CD4-positive, alpha-beta T cell treated with Interleukin-4 for 1 hour (primary cell): ENCODE measurements at regions not wholly inside any gene's neighbourhood (a gene's known extent, or its start where the extent isn't known, plus 50 kb on each side); places are given as distances from the start of the nearest gene placed in this dataset.
"Not testable (repeated sequence)": the region's sequence is repeated elsewhere in the genome, so short reads cannot be mapped to it uniquely, and the experiment has no call there.

ENCODE experiments used
- DNase-seq, 2 donors: peaks; one replicate each; pipeline ENCODE4 v3.0.0-alpha.2; 2020 to 2022

DNA sequence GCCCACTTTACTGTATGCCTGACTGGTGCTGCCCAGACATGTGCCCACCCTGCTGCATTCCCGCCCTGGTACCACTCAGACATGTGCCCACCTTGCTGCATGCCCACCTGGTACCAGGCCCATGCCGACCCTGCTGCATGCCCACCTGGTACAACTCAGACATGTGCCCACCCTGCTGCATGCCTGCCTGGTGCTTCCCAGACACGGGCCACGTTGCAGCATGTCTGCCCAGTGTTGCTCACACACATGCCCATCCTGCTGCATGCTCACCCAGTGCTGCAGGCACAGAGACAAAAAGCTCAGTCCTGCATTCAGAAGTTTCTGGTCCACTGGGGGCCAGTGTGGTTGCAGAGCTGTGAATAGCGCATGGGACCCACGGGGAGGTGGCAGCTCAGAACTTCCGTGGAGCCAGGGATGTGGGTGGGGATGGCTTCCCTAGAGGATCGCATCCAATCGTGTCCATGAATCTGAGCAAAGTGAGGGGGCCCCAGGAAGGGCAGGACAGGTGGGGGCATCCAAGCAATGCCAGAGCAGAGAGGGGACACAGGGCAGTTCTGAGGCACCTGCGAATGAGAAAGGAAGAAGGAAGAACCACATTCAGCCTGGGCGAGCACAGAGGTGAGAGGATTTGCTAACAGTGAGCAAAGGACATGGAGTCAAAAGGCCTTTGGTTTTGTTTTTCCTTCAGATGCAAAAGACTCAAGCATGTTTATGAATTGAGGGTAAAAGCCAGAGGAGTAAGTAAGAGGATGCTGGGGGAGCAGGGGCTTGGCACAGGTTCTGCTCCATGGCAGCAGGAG is 175.9 kb upstream of the C14orf180 start:
- DNase-seq = no peak

DNA sequence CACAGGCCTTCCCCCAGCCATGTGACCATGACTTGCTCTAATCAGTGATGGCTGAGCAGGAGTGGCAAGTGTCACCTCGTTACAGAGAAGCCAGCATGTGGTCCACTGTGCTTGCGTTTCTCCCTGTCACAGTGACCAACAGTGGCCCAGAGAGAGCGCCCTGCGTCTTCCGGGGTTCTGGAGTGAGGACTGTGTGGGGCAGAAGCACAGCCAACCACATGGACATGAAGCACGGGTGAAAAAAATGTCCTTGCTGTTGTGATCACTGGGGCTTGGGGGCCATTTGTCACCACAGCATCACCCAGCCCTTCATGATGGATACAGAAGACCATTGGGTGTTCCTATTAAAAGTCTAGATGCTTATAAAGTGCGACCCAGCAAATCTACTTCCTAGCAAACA is 174.6 kb upstream of the C14orf180 start:
- DNase-seq = no peak

DNA sequence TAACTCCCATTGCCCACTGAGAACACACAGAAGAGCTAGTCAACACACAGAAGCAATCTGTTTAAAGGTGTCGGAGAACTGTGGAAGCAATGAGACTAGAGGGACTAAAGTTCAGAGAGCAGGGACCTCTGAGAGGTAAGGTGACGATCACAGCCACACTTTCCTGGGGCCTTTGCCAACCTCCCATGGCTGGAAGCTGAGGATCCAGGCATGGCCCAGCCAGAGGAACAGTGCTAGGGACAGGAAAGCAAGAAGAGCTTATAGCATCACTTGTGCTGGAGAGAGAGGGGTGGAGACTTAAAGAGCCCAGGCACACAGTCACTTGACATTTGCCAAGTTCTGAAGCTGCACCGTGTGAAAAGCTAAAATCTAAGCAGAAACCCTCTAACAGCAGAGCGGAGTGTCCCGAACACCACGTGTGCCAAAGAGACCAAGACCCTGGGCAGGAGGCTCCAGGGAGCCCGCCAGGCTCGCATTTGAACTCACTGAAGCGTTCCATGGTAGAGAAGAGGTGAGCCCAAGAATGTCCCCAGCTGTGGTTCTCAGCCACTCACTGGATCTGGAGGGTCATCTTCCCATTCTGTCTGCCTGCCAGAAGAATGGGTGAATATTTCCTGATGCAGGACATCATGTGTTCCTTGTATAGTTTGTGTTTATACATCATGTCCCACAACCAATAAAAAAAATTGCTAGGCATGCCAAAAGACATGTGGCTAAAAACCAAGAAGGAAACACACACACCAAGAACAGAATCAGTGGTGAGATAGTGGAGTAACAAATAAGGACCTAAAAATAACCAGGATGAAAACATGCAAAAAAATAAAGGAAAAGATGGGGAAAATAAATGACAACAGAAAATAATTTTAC is 174.0 kb upstream of the C14orf180 start:
- DNase-seq = no peak

DNA sequence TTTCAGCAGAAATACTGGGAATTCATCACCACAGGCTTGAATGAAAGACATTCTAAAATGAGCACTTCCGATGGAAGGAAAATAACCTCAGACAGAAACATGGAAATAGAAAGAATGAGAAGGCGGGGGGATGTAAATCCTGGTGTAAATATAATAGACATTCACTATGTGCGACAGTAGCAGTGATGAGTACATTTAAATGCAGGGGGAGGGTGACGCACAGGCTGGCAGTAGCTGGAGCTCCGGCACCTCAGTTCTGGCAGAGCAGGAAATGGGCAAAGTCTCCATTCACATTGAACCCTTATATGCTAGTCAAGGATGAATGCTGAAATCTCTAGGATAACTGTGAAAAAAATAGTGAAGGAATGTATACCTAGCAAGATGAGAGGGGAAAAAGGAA is 172.7 kb upstream of the C14orf180 start:
- no peak for DNase-seq

DNA sequence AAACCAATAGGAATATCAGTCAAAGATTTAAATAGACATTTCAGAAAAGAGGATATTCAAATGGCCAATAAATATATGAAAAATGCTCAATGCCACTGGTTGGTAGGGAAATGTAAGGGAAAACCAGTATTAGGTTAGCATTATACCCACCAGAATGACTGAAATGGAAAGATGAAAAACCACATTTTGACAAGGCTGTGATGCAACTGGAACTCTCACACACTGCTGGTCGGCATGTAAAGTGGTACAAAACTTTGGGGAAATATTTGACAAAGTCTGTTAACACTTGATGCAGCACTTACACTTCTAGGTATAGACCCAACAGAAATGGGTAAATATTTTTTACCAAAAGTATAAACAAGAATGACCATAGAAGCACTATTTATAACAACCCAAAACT is 163.2 kb upstream of the C14orf180 start:
- no peak for DNase-seq

DNA sequence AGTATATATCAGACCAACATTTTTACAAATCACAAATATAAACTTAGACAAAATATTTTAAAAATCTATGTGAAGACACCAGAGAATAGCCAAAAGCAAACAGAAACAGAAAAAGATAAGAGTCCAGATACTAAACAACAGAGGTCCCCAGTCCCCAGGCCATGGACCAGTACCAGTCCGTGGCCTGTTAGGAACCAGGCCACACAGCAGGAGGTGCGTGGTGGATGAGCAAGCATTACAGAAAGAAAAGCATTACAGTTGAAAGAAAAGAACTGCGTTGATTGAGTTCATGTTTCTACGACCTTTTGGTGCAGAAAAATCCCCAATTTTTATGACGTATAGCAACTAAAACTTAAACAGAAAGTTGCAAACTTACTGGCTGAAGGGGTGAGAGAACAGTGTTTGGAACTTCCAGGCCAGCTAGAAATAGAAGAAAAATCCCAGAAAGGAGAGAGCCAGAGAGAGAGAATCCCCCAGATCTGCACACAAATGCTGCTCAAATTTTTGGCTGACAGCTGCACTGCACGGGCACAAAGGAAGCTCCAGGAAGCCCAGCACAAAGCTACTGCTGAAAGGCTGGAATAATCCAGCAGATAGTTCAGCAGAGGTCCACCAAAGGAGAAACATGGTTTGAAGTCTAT is 159.6 kb upstream of the C14orf180 start:
- DNase-seq = peak in 1 of 2 donors; percentile 3

DNA sequence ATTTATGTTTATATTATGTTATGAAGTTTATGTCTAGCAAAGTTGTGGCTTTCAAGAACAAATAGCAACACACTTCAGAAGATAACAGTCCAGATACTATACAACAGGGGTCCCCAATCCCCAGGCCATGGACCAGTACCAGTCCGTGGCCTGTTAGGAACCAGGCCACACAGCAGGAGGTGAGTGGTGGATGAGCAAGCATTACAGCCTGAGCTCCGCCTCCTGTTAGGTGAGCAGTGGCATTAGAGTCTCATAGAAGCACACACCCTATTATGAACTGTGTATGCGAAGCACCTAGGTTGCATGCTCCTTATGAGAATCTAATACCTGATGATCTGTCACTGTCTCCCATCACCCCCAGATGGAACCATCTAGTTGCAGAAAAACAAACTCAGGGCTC is 159.0 kb upstream of the C14orf180 start:
- not testable (repeated sequence) for DNase-seq

DNA sequence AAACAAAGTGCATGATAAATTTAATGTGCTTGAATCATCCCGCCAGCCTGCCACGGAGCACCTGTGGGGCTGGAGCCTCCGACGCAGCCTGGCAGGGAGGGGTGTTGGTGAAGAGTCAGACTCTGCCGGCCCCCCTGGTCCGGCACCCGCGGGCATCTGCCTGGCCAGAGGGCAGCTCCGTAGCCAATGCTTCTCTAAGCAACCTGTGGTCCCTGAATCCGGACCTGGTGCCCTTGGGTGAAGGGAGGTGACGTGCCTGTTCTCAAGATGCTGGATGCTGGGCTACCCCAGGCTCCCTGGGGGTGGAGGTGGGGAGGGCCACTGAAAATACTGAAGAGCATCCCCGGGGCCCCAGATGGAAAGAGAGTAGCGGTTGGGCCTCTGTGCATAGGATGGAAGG is 158.6 kb upstream of the C14orf180 start:
- no peak for DNase-seq

DNA sequence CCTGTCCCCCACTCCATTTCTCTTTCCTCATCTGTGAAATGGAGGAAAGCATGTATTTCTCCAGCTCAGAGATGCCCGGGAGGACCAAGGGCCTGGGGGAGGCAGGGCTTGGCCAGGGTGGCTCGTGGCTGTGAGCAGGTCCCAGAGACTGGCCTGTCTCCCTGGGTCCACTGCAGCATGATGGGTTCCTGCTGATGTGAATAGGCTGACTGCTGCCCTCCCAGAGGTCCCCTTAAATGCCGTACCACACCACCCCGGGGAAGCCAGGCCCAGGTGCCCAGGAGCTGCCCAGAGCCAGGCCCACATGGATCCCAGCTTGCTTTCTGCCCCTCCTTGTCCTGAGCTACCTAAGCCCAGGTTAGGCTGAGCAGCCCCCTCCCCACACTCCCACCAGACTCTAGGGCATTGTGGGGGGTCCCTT is 158.2 kb upstream of the C14orf180 start:
- no peak for DNase-seq

DNA sequence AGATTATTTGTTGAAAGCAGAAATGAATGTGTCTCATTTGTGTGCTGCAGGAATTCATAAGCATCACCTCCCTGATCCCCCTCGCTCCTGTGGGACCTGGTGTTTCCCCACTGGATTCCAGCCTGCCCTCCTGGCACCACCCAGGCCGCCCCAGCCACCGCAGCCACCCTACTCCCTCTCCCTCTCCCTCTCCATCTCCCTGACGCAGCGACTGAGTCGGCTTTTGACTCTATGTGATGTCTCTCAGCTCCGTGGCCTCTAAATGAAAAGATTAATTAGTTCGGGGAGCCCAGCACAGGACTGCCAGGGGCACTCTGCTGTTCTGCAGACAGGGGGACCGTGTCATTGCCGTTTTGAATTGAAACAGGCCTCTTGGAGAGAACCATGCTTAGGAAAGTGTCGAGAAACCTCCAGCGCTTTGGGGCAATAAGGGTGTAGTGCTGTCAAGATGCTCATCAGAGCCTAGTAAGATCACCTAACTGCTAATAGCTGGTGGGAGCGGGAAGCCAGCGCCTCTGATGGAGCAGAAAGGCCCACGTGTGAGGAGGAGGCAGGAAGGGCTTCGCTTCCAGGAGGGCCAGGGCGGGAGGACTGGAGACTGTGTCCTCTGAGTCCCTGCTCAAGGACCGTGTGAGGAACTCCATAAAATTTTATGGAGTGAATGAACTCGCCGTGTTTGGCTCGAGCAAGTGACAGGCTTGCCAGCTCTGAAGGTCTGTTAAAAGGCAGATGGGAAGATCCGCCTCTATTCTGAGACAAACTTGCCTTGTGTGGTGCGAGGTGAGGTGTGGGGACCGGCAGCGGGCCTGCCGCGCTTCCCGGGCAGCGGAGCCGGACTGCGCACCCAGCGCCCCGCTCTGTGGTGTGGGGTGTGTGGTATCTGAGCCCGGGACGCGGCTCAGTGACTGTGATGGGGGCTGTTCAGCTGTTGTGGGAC is 157.4 kb upstream of the C14orf180 start:
- no peak for DNase-seq

DNA sequence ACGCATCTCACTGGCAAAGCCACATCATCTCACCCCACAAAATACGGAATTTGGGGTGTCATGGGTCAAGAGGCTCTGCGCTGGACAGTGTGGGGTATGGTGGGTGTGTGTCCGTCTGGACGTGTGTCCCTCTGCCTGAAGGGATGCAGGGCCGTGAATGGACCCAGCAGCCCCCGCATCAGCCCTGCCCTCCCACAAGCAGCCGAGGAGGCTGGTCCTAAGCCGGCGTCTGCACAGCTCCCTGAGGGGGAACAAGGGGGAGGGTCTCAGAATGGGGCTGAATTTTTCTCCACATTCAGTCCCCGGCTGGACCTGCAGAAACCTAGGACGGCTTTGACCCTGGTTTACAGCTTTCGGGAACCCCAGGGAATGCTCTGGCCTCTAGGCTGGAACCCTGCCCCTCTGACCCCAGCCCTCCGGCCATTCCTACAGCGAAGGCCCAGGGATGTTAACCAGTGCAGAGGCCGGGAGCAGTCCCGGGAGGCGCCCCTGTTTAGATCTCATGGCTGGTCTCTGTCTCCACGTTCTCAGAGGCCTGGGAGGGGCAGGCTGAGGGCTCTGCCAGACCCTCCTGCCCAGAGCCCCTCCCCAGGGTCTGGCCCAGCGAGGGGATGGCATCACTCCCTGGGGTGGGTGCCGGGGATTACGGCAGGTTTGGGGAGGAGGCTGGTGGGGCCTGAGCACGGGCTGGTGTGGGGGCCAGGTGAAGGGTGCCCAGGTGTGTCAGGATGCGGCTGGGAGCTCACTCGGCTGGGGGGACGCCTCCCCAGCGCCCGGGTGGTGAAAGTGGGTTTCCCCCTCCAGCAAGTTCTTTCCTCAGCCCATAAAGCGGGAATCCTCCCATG is 156.5 kb upstream of the C14orf180 start:
- DNase-seq = no peak

DNA sequence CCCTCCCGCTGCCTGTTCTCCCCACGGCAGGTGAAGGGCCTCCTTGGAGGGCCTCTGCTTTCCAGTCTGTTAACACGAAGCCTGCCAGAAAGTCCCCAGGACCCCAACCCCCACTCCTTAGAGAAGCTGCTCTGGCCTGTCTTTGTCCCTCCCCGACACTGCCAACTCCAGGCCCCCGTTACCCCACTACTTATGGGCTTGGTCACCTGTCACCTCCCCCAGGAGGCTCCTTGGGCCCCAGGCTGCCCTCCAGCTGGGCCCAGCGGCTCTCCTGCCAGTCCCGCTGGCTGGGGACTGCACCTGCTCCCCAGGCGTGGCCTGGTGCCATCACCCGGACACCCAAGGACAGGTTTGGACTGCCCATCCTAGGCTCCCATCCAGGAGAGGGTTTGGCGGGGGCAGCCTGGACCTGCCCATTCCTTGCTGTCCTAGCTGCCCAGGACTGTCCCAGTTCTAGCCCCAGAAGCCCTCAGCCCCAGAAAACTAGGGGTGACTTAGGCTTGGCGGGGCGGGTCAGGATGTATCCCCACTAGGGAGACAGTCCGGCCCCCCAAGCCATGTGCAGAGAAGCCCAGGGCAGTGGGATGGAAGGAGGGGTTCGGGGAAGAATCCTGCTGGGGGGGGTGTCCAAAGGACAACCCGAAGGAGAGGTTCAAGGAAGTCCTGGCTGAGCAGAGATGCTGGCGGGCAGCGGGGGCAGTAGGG is 155.7 kb upstream of the C14orf180 start:
- no peak for DNase-seq

DNA sequence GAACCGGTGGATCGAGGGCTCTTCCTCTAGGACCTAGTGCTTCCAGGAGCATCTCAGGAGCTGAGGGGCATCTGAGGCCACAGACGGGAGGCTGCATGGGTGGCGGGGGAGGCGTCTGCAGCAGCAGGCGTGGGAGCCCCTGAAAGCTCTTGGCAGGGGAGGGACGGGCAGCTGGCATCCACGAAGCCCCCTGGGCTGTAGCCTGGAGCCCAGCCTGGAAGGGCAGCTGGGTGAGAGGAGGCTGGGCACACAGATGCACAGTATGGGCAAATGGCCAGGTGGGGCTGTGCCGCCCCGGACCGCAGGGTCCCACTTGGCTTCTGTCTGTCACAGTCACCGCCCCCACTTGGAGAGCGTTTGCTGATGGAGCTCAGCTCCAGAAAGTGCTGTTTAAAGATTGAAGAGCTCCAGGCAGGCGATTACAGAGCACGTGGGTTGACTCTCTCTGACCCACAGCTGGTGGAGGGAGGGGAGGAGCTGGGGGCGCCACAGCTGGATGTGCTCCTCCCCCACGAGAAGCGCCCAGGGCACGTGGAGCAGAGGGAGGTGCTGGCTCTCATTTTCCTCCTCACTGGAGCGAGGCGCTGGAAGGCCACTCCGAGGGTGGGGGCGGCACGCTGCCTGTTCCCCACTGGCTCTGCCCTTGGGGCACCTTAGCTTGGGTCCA is 155.0 kb upstream of the C14orf180 start:
- DNase-seq = no peak

DNA sequence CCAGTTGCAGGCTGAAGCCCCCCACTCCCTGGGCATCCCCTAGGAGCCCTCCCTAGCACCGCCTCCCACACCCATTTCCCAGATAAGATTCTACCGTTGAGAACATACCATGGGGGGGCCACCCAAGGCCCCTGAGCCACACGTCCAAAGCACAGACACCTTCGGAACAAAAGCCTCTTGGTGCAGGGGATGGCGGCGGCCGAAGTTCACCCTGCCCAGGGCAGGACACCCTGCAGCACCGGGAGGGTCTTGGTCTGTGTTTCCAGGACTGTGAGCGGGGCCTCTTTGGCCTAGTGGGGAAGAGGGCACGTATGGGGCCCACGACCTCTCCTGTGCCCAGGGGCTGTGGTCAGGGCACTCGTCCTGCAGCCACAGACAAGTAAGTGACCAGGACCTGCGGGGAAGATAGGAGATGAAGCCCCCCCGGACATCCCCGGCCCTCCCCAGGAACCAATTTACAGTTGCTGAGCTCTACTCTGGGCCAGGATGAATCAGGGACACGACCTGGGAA is 154.3 kb upstream of the C14orf180 start:
- no peak for DNase-seq

DNA sequence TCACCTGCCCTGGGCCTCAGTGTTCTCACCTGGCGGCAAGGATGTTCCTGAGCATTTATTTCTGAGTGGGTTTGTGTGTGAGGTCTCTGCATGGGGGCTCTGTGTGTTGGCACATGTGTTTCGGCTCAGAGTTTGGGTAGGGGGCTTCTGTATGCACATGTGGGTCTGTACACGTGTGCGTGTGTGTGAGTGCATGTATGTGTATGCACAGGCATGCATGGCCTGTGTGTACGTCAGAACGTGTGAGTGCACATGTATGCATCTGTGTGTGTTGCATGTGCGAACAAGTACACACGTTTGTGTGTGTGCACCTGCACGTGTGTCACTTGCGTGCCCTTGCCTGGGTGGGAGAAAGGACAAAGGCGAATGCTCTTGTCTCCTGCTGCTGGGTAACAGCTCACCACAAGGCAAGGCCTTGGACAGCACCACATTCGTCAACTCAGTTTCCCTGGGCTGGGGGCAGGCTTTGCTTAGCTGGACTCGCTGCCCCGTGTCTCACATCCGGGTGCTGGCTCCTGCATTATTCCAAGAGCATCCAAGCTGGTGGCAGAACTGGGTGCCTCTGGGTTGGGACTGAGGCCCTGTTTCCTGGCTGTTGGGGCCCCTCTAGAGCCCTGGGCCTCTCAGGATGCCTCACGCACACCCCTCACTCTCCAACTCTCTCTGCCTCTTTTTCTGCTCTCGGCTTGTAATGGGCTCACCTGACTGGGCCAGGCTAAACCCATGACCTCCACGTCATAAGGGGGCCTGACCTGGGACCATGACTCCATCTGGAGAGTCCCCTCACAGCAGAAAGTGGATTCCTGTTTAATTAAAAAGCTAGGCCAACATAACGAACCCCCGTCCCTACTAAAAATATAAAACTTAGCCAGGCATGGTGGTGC is 153.6 kb upstream of the C14orf180 start:
- DNase-seq = no peak

DNA sequence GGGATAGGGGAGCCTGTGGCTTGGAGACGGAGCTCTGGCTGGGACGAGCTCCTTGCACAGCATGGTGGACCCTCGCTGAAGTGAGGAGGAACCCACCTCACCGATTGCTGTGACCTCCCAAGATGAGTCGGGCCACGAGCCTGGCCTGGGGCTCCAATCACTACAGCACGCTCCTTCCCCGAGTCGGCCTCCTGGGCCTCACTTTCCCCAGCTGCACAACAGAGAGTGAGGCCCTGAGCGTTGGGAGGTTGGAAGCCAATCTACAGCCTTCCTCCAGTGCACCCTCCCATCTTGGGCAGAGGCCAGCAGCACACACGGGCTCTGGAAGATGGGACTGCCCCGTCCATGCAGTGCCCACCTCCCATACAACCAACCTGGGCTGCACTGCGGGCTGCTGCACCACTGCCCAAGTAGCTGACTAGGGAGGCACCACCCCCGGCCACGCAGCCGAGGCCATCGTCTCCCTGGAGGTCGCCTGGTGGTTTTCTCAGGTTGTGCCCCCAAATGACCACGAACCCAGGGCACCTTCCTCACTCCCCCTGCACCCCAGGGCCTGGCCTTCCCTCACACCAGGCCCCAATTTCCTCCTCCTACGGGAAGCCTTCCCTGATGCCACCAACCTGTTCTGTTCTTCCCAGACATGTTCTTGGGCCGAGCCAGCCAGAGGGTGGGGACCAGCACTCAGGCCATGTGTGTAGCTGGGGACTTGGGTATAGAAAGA is 152.3 kb upstream of the C14orf180 start:
- no peak for DNase-seq

DNA sequence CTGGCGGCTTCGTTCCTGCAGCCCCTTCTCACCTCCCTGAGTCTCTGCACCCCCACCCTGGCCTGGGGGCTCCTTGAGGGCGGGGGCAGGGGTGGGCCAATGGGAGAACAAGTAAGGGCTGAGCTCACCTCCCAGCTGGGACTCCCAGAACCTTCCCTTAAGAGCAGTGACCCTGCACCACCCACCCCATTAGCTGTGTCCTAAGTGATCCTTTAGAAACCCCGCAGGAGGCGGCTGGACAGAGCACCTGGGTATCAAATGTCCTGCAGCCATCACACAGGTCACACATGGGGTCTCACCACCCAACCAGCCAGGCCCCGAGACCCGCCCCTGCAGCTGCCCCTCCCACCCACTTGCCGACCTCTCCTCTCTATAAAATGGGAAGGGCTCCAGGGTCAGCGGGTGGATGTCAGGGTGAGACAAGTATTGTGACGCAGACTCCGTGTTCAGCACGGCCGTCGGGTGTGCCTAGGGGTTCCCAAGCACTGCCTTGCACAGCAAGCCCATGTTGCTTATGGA is 151.2 kb upstream of the C14orf180 start:
- no peak for DNase-seq

DNA sequence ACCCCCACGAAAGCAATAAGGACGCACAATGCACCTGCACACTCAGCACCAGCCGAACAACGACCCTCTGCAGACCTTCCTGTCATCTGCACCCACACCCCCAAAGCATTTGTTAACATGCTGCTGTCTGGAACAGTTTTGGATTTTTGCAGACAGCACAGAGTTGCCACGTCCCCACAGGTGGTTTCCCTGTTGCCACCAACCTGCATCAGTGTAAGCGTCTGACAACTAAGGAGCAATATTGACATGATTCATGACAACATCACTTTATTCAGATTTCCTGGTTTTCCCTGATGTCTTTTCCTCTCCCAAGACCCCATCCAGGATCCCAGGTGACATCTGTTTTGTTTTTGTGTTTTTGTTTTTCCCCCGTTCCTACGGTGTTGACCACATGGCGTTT is 150.7 kb upstream of the C14orf180 start:
- DNase-seq = no peak
